ENCODE measurements at regions not wholly inside any gene's neighbourhood (a gene's known extent, or its start where the extent isn't known, plus 50 kb on each side); places are given as distances from the start of the nearest gene placed in this dataset.
"Not testable (repeated sequence)": the region's sequence is repeated elsewhere in the genome, so short reads cannot be mapped to it uniquely, and the experiment has no call there.

GRCh38 chr3:176412771-176413170, 784.5 kb downstream of the TBL1XR1 start:
- DNase-seq: no peak

GRCh38 chr3:176403531-176403930, 793.8 kb downstream of the TBL1XR1 start:
- DNase-seq: no peak

DNA sequence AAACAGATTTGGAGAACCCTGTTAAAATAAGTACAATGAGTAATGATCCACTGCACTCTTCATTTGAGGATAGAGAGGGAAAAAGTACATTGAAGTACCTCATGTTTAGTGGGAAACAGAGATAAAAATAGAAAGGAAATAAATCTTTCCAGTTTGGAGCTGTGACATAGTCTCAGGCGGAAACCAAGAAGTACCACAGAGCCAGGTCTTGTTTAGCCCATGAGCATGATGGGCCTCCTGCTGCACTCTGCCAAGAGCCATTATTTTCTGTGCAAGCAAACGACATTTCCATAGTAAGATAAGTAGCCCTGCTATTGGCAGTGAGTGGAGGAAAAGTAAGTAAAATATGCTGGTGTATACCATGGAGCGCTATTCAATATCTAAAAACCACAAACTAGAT, 796.1 kb downstream of the TBL1XR1 start:
- DNase-seq: no peak

DNA sequence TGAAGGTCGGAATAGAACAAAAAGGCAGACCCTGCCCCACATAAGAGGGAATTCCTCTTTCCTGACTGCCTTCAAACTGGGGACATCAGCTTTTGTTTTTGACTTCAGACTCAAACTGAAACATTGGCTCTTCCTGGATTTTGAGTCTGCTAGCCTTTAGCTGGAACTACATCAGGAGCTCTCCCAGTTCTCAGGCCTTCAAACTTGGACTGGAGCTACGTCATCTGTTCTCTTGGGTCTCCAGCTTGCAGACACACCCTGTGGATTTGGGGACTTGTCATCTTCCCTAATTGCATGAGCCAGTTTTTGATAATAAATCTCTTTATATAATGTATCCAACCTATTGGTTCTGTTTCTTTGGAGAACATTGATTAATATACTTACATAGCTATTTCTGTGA, 798.1 kb downstream of the TBL1XR1 start:
- no peak for DNase-seq

DNA sequence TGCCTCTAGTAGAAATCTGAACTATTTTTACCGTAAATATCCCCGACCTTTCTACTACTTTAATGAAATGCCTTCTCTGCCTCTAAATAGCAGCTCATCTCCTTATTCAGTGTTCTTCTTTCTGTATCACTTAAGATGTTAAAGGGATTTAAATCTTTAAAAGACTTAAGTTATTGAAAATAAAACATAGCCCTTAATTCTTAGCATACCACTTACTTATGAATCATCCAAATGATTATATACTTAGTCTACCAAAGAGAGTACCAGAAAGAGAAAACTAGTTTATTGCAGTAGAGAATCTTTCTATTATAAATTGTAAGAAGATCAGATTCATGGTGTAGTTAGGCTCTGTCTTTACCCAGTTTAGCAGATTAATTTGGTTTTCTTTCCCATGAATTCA, 802.0 kb downstream of the TBL1XR1 start:
- DNase-seq: no peak

GRCh38 chr3:176378789-176379188, 818.5 kb downstream of the TBL1XR1 start:
- no peak for DNase-seq

- no peak for DNase-seq
These were observed 820.8 kb downstream of the TBL1XR1 start for GRCh38 chr3:176376531-176376930.

DNA sequence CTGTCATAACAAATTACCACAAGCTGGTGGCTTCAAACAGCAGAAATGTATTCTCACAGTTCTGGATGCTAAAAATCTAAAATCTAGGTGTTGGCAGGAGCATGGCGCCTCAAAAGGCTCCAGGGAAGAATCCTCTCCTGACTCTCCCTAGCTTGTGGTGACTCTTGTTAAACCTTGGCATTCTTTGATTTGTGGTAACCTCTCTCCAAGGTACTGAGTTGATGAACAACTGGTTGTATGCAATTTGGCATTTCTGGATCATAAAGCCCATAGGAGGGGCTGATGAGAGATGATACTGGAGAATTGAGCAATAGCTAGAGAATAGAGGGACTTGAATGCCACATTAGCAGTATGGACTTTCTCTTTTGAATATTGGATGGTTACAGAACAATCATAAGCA, 821.8 kb downstream of the TBL1XR1 start:
- no peak for DNase-seq

GRCh38 chr3:176362191-176362731, 835.0 kb downstream of the TBL1XR1 start:
- DNase-seq: no peak

DNA sequence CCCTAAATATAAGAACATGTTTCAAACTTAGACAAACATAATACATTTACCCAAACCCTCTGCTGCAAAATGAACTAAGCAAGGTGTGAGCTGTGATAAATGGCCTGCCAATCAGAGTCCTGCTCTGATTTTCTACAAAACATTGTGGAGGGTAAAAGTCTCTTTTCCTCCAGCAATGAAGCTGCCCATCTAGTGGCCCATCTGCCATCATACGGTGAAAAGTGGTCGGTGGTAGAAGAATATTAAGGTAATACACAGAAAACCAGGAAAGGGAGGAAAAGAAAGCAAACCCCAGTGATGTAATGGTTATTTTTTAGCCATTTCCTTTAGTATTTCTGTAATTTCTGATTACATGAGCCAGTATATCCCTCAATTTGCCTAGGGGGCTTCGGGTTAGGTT, 838.1 kb downstream of the TBL1XR1 start:
- DNase-seq: no peak

GRCh38 chr3:176357891-176358290, 839.4 kb downstream of the TBL1XR1 start:
- no peak for DNase-seq

GRCh38 chr3:176354843-176355242, 842.4 kb downstream of the TBL1XR1 start:
- DNase-seq: no peak

GRCh38 chr3:176352716-176353334, 844.5 kb downstream of the TBL1XR1 start:
- no peak for DNase-seq

DNA sequence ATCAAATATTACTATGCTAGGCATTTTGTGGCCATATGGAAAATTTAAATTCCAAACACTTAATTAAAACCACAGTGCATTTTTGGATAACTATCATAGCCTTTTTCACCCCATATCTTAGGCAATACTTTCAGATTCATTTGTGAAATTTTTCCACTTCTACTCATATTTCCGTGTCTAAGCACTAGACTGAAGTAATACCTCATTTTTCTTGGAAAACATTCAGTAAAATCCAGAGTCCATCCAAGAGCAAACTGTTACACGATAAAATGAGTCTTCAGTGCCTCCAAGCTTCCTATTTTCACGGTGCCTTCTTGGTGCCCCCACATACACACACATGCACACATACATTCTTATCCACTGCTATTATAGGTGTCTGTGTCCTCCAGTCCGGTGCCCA, 845.9 kb downstream of the TBL1XR1 start:
- no peak for DNase-seq

- DNase-seq: no peak
These were observed 847.6 kb downstream of the TBL1XR1 start for GRCh38 chr3:176349706-176350105.

DNA sequence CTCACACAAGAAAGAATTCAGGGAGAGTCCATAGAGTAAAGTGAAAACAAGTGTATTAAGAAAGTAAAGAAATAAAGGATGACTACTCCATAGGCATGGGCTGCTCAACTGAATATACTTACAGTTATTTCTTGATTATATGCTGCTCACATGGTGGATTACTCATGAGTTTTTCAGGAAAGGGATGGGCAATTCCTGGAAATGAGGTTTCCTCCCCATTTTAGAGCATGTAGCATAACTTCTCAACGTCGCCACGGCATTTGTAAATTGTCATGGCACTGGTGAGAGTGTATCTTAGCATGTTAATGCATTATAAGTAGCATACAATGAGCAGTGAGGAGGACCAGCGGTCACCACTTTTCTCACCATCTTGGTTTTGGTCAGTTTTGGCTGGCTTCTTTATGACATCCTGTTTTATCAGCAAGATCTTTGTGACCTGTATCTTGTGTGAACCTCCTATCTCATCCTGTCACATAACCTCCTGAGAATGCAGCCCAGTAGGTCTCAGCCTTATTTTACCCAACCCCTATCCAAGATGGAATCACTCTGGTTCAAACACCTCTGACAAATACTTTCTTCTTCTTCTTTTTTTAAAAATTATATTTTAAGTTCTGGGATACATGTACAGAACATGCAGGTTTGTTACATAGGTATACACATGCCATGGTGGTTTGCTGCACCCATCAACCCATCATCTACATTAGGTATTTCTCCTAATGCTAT, 849.7 kb downstream of the TBL1XR1 start:
- no peak for DNase-seq

DNA sequence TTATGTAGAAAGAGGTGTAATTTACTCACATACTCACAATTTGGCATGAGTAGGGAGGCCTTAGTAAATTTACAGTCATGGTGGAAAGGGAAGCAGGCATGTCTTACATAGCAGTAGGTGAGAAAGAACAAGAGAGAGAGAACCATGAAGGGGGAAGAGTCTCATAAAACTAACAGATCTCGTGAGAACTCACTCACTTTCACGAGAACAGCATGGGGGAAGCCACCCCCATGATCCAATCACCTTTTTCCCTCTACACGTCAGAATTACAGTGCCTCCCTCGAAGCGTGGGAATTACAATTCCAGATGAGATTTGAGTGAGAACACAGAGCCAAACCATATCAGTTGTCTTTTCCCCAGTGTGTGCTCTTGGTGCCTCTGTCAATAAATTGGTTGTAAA, 855.3 kb downstream of the TBL1XR1 start:
- no peak for DNase-seq

DNA sequence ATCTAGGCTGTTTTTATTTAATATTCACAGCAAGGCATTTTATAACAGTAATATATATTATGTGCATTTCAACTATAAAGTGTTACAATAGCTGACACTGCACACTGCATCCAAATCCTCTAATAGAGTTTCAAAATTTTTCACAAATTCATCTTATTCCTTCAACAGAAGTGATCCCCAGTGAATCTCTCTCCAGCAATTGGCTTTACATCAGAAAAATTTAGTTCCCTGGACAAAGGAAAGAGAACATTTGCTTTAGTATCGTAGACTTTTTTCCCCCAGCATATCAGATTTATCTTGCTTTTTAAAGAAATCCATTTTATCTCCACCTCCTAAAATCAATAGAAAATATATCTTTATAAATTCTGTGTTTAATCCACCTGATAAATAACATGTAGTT, 868.6 kb downstream of the TBL1XR1 start:
- DNase-seq: no peak

- DNase-seq: no peak
These were observed 869.1 kb downstream of the TBL1XR1 start for GRCh38 chr3:176328198-176328597.

GRCh38 chr3:176326894-176327490, 870.3 kb downstream of the TBL1XR1 start:
- DNase-seq: not testable (repeated sequence)

DNA sequence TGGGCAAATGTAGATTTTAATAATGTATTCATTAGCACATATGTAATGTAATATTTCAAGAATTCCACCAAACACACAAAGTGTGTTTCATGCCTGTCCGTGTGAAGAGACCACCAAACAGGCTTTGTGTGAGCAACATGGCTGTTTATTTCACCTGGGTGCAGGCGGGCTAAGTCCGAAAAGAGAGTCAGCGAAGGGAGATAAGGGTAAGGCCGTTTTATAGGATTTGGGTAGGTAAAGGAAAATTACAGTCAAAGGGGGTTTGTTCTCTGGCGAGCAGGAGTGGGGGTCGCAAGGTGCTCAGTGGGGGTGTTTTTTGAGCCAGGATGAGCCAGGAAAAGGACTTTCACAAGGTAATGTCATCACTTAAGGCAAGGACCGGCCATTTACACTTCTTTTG, 875.8 kb downstream of the TBL1XR1 start:
- DNase-seq: not testable (repeated sequence)

GRCh38 chr3:176321099-176321498, 876.2 kb downstream of the TBL1XR1 start:
- DNase-seq: no peak

DNA sequence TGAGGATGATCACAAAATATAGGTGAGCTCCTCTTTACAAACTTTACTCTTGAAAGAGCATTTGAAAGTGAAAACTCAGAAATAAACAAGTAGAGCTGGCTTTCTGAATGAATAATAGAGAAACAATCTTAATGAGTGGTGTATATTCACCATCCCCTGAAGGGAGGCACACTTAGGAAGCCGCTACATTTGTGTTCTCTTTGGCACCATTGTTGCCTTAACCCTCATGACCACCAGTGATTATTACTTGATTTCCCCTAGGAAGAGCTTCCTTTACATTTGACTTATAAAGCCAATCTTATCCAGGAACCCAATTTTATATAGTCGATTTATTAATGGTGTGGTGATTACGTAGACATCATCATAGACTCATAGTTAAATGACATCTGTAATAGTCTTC, 883.9 kb downstream of the TBL1XR1 start:
- DNase-seq: no peak

DNA sequence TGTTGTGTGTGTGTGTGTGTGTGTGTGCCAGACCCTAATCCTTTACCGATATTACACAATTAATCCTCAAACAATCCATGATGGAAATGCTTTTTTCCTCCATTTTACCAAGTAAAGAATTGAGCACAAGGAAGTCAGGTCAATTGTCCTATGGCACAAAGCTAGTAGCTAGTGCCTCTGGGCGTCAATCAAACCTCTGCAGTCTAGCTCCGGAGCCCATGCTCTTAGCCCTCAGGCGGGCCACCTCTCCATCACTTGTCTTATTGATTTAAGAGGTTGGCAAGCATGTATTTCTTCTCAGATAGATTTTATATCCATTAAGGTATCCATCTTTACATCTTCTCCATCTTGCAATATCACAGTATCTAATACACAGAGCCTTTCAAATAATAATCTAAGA, 886.6 kb downstream of the TBL1XR1 start:
- DNase-seq: no peak

Data from CD4-positive, alpha-beta T cell treated with Interleukin-6 for 4 hours (primary cell).